Astrocyte of the hippocampus (primary cell): ENCODE measurements at regions not wholly inside any gene's neighbourhood (a gene's known extent, or its start where the extent isn't known, plus 50 kb on each side); places are given as distances from the start of the nearest gene placed in this dataset.
A peak's percentile ranks its signal among the peaks of the same experiment; 100 is the strongest.

ENCODE experiments used
- DNase-seq: peaks from one replicate; pipeline ENCODE4 v3.0.0; 2011; ENCODE audit warnings: low read depth, low spot score

DNA sequence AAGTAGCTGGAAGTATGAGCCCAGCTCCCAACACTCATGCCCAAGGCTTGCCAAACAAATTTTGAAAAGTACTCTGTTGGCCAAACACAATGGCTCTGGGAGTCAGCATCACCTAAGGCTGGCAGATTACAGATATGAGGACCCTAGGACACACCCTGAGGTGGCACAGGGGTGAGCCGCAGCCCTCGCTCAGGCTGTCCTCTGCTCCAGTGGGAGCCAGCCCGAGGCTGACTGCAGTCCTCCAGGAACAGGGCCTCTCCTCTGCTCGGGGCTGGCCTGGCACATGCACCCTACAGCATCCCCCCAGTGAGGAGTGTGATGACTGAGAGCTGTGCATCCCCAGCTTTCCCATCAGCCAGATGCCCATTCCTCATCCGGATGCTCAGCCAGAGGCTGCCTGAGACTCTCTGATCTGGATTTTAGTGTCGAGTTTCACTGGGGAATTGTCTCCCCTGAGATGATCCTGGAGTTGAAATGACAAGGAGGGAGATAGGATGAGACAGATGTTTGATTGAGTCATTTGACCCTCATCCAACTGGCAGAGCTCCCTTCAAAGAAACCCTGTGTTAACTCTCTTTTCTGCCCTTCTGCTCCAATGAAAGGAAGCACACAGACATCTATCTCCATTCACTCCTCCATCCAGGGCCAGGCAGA lies 269.3 kb upstream of the NCKAP5 start:
- DNase-seq, result no peak

DNA sequence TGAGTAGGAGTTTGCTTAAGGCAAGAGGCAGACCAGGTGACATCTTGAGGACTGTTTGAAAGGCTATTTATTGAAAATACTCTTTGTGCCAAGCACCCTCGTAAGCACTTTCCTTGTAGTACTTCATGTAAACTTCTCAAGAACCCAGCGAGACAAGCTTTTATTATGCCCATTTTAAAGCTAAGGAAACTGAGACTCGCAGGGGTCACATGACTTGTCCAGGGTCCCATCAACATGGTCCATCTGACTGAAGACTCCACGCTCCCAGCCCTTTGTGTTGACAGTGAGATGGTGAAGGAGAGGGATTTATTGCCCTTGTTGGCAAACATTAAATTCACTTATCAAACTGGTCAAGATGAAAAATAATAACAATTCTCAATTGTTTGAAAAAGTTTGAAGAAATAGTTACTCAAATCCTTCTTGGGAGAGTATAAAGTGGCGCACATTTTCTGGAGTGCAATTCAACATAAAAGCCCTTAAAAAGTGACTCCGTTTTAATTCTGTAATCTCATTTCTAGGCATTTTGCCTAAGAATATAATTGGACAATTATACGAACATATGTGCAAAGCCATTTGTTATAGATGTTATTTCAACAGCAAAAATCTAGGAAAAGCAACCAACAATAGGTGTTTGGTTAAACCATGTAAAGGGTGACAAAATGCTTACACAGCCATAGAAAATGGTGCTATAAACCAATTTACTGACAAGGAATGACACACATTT lies 270.5 kb upstream of the NCKAP5 start:
- no peak for DNase-seq

DNA sequence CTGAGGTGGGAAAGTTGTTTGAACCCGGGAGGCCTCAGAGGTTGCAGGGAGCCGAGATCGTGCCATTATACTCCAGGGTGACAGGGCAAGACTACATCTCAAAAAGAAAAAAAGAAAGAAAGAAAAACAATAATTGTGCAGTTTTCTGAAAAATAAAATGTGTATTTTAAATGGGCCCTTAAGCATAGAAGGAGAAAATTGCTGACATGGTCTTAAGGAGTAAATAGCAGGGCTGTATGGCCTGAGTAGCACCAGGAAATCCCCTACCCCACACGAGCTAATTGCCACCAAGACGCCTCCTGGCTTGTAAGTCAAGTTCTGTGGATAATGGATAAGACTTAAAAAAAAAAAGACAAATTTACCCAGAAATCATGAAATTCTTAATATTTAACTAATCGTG lies 271.4 kb upstream of the NCKAP5 start:
- no peak for DNase-seq

DNA sequence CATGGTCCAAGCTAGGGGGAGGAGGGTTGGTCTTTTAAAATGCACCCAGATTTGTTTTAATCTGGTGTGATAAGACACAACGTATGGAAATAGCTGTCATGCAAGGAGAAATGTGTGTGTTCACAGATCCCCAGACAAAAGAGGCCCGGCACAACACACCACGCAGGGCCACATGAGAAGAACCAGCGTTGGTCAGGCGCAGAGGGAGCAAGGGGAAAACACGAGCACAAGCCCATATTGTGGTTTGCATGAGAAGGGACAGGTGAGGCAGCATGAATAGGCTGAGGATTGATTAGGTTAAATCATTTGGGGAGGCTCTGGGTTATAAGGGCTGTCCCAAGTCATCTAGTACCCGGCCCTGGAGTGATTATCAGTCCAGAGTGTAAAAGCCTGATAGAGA lies 272.5 kb upstream of the NCKAP5 start:
- no peak for DNase-seq

- DNase-seq, result peak; percentile 87
Measured at GRCh38 chr2:133841900-133842299, 273.6 kb upstream of the NCKAP5 start.

- no peak for DNase-seq
Measured at GRCh38 chr2:133842446-133842845, 274.2 kb upstream of the NCKAP5 start.

DNA sequence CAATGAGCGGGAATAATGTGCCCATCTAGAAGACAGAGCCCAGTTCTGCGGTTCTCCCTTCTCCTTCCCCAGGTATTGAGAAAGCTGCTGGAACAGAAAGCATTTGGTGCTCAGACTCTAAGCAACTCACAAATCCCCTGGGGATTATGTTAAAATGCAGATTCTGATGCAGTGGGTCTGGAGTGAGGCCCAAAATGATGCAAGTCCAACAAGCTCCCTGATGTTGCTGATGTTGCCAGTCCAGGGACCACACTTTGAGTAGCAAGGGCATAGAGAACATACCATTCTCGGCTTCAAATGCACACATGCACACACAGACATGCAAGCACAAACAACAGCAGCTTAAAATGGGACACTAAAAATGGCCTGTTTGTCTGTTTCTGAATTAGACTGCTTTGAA lies 274.8 kb upstream of the NCKAP5 start:
- DNase-seq, result peak; percentile 13

GRCh38 chr2:133843551-133843950 lies 275.3 kb upstream of the NCKAP5 start:
- DNase-seq, result no peak

DNA sequence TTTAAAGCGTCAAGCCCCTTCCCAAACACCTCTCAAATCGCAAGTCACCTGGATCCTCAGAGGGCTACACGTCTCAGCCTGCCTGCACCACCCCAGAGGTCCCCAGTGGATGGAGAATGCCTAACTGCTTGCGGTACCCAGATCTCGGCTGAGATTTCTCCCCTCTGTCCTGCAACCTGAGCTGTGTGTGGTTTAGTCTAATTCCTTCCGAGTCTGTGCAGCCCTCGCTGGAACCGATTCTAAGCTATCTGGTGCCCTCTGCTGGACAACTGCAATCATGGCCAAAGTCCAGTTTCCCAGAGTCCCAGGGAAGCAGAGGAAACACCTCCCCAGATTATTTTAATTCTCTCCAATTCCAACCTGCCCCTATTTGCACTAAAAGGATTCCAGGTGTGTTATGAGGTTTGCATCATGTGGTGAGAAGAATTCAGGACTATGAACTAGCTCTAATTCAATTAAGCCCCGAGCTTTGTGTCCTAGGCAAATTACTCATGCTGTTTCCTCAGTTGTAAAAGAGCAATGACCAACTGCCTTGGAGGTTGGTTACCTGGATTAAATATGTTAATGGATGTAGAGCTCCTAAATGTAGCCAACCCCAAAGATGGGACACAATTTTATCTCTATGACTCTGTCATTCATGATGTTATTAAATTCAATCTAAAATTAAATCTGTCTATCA lies 276.1 kb upstream of the NCKAP5 start:
- peak; percentile 87 for DNase-seq

GRCh38 chr2:133846476-133846875 lies 278.2 kb upstream of the NCKAP5 start:
- no peak for DNase-seq

GRCh38 chr2:133847591-133847990 lies 279.3 kb upstream of the NCKAP5 start:
- no peak for DNase-seq

DNA sequence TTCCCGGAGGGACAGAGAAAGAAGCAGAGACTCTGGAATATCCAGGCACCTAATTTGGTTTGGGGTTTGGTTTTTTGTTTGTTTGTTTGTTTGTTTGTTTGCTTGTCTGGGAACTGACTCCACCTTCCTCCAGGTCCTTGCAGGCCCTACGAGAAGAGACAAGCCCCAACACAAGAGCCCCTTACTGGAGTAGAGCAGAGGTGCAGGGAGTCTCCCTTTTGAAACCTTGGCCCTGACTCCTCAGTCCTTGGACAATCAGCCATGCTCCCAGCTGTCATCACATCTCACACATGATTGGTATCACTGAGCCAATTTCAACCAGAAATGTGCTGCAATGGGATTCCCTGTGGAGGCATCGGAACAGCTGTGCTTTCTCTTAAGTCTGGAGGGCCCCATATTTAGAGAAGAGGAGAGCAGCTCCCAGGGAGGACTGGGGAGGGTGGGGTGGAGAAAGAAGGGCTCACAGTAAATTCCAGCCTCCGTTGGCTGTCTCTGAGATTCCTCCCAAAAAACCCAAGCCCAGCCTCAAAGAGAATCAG lies 279.9 kb upstream of the NCKAP5 start:
- no peak for DNase-seq

DNA sequence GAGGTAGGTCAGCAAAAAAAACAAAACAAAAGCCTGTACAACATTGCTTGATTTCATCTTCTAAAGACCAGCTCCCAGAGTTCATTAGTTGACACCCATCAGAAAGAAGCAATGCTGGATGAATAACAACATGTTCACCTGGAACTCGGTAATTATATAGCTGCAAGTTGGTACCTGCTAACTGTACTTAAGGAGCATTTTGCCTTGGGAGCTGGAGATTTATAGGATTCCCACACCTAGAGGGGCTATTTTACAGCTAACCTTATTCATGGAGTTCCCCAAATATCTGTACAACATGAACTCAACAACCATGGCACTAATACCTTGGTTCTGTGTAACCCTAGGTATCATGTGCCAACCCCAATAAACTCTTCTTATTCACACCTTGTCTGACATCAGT lies 281.1 kb upstream of the NCKAP5 start:
- DNase-seq, result no peak

DNA sequence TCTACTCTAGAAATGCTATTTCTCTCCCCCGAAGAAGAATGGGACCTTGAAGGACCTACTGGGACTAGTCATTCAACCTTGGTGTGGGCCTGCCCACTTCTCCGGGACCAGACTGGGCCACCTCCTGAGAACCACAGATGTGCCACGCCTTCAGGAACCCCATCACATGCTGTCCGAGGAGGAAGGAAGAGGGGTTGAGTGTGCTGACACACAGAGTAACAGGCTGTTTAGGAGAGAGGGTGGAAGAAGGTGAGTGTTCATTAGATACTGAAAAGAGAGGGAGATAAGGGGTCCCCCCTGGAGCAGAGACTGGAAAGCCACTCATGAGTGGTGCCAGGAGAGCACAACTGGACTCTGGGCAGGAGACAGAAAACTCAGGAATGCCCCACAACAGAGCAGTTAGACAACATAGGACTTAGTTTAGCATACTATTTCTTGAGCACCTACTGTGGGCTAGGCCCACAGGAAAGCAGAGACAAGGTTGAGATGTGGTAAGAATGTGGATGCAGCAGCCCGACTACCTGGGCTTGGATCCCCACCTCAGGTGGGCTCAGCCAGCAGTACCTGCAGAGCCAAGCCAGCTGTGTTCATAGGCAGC lies 286.4 kb upstream of the NCKAP5 start:
- DNase-seq, result no peak

DNA sequence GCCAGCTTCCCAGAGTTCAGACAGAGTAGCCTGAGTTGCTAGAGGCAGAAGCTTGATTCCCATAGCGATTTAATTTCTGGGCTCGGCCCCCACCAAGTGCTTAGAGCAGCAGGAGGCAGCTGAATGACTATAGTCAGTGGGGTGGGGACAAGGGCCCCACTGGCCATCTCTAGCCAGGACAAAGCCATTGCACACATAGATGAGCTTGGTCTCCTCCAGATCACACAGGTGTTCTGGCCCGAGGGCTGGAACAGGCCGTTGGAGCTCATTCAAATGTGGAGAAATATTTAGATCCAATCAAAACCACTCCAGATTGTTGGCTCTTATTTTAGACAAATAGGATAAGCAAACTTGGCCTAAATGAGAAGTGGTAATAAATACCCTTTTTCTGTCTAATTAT lies 287.3 kb upstream of the NCKAP5 start:
- DNase-seq, result no peak

DNA sequence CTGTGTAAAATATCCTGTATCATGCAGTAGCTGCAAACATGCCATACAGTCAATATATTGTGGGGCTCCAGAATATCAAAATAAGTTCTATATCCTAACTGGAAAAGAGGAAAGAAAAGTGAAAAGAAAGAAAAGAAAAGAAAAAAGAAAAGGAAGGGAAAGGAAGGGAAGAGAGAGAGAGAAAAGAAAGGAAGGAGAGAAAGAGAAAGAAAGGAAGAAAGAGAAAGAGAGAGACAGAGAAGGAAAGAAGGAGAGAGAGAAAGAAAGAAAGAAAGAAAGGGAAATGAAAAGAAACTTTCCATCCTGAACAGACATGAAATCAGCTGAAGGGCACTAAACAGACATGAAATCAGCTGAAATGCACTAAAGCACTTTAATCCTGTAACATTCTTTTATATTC lies 288.4 kb upstream of the NCKAP5 start:
- DNase-seq, result no peak

DNA sequence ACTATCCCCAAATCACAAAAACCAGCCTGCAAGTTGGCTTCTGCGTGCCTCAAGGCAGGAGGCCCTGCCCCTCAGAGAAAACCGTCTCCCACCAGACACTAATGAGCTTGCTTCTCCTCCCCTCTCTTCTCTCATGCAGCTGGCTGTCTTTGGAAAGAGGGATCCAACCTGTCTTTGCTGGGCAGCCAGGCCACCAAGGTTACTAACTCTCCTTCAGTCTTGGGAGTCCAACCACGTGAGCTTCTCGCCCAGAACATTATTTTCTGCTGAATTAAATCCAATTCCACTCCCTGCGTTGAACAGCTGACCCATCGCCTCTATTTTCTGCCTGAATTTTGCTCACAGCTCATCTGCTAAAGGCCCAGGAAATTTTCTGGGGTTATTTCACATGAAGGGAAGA lies 291.3 kb upstream of the NCKAP5 start:
- DNase-seq, result no peak

- DNase-seq, result no peak
Measured at GRCh38 chr2:133862400-133862977, 294.2 kb upstream of the NCKAP5 start.

GRCh38 chr2:133863106-133863800 lies 295.0 kb upstream of the NCKAP5 start:
- no peak for DNase-seq

DNA sequence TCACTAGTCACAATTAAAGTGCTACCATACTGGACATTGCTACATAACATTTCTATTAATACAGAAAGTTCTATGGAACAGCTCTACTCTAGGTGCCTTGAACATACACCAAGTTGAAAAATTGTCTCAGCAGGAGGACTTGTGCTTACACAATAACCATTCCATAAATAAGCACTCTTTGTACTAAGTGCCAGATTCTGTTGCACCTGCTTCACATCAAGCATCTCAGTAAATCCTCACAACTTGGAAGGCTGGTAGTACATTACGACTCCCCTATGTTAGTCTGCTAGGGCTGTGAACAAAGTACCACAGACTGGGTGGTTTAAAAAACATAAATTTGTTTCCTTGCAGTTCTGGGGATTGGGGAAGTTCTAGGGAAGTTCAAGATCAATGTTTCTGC lies 296.9 kb upstream of the NCKAP5 start:
- no peak for DNase-seq

DNA sequence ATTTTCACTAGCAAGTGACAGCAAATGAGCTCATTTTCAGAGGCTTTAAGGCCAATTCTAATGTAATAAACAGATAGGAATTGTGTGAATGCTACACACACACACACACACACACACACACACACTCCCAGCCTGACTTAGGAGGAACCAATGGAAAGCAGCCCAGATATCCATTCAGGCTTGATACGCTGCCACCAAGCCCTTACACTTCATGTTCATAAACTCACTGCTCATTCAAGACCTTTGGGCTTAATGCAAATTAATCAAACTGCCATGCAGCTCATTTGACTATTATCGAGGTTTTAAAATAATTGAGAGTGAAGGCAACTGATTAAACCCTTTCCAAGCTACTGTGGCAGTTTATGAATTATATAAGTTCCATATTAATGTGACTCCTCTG lies 298.9 kb upstream of the NCKAP5 start:
- no peak for DNase-seq
